RWPE2 (cell line): ENCODE measurements at regions not wholly inside any gene's neighbourhood (a gene's known extent, or its start where the extent isn't known, plus 50 kb on each side); places are given as distances from the start of the nearest gene placed in this dataset.

Source experiments
- ATAC-seq: fragments of 200-7000 bp; cut with Tn5 transposase; 3 replicates; pipeline ENCODE4 v1.9.1; 2021; ENCODE audit warnings: low read depth
- DNase-seq: peaks from one replicate; pipeline ENCODE4 v3.0.0-alpha.2; 2020; ENCODE audit warnings: low spot score
- H3K27ac ChIP-seq: fragments of 450-650 bp; 2 replicates; pipeline ENCODE4 v1.5.1; 2017; ENCODE audit warnings: mild to moderate bottlenecking; ENCODE audit not compliant: poor library complexity, severe bottlenecking
- H3K27me3 ChIP-seq: fragments of 250-450 bp; sonication (Bioruptor Pico); 2 replicates; pipeline ENCODE4 v1.5.1; 2021; ENCODE audit warnings: mild to moderate bottlenecking, moderate library complexity; ENCODE audit not compliant: insufficient read depth, poor library complexity, severe bottlenecking
- H3K36me3 ChIP-seq: fragments of 250-450 bp; sonication (Bioruptor Pico); 2 replicates; pipeline ENCODE4 v1.5.1; 2020; ENCODE audit warnings: low read depth, mild to moderate bottlenecking, moderate library complexity
- H3K4me1 ChIP-seq: fragments of 250-450 bp; sonication (Bioruptor Pico); 2 replicates; pipeline ENCODE4 v1.5.1; 2021; ENCODE audit warnings: mild to moderate bottlenecking, moderate library complexity; ENCODE audit not compliant: insufficient read depth, poor library complexity, severe bottlenecking
- H3K4me3 ChIP-seq: fragments of 250-450 bp; sonication (Bioruptor Pico); 2 replicates; pipeline ENCODE4 v1.5.1; 2021; ENCODE audit warnings: mild to moderate bottlenecking, moderate library complexity; ENCODE audit not compliant: severe bottlenecking
- H3K9me3 ChIP-seq: fragments of 250-450 bp; sonication (Bioruptor Pico); 2 replicates; pipeline ENCODE4 v1.5.1; 2021; ENCODE audit warnings: mild to moderate bottlenecking, moderate library complexity; ENCODE audit not compliant: severe bottlenecking
- CTCF ChIP-seq: fragments of 450-650 bp; IDR thresholded peaks from one replicate; pipeline ENCODE4 v1.5.1; 2017; ENCODE audit warnings: mild to moderate bottlenecking, moderate library complexity; ENCODE audit not compliant: poor library complexity, severe bottlenecking

- Histone ChIP-seq H3K9me3 (no peaks in the 10 kb centered on the region), H3K4me1 (no peaks in the 10 kb centered on the region), H3K36me3 (no peaks in the 10 kb centered on the region), H3K27ac (no peak overlapping the region), H3K27me3 (peaks cover 48% of the 10 kb centered on the region), H3K4me3 (no peak overlapping the region)
- no peak for DNase-seq
- no peak for ATAC-seq
- no peak for TF ChIP-seq CTCF
Observed at GRCh38 chr14:28901631-28902030, 135.0 kb downstream of the FOXG1 start.

GRCh38 chr14:28902930-28903329 lies 136.3 kb downstream of the FOXG1 start:
- ATAC-seq (no peak), DNase-seq (no peak)
- Histone ChIP-seq H3K27me3 (peaks cover 38% of the 10 kb centered on the region), H3K27ac (no peak overlapping the region), H3K9me3 (no peaks in the 10 kb centered on the region), H3K4me3 (no peak overlapping the region), H3K36me3 (no peaks in the 10 kb centered on the region), H3K4me1 (no peaks in the 10 kb centered on the region)
- no peak for TF ChIP-seq CTCF

- TF ChIP-seq CTCF, result no peak
- ATAC-seq, result no peak
- no peak overlapping the region for H3K4me3 ChIP-seq
- H3K9me3 ChIP-seq, result no peaks in the 10 kb centered on the region
- H3K4me1 ChIP-seq, result no peaks in the 10 kb centered on the region
- H3K27me3 ChIP-seq, result peaks cover 42% of the 10 kb centered on the region
- no peak for DNase-seq
- H3K27ac ChIP-seq, result no peak overlapping the region
- H3K36me3 ChIP-seq, result no peaks in the 10 kb centered on the region
Observed at GRCh38 chr14:28911521-28911920, 144.9 kb downstream of the FOXG1 start.

GRCh38 chr14:28913056-28913455 lies 146.5 kb downstream of the FOXG1 start:
- no peak for TF ChIP-seq CTCF
- no peak for ATAC-seq
- no peak for DNase-seq
- Histone ChIP-seq H3K4me1 (no peaks in the 10 kb centered on the region), H3K4me3 (no peak overlapping the region), H3K27ac (no peak overlapping the region), H3K36me3 (no peaks in the 10 kb centered on the region), H3K9me3 (no peaks in the 10 kb centered on the region), H3K27me3 (peaks cover 54% of the 10 kb centered on the region)

- H3K9me3 ChIP-seq, result no peaks in the 10 kb centered on the region
- no peak overlapping the region for H3K4me3 ChIP-seq
- no peak for ATAC-seq
- no peaks in the 10 kb centered on the region for H3K36me3 ChIP-seq
- no peaks in the 10 kb centered on the region for H3K4me1 ChIP-seq
- H3K27me3 ChIP-seq, result peaks cover 69% of the 10 kb centered on the region
- no peak for TF ChIP-seq CTCF
- no peak for DNase-seq
- H3K27ac ChIP-seq, result no peak overlapping the region
Observed at GRCh38 chr14:28926122-28926521, 159.5 kb downstream of the FOXG1 start.
